ENCODE measurements at regions not wholly inside any gene's neighbourhood (a gene's known extent, or its start where the extent isn't known, plus 50 kb on each side); places are given as distances from the start of the nearest gene placed in this dataset.

GRCh38 chr3:102599819-102600576, 165.2 kb downstream of the ZPLD1 start:
- no peak for DNase-seq (ENCODE audit: low read depth in 1 of 2, low spot score in 1 of 2)
- Histone ChIP-seq H3K4me3 (replicated peaks; ENCODE audit: insufficient read depth, low read length) (no peak overlapping the region), H3K27ac (replicated peaks) (no peak overlapping the region), H3K27me3 (ENCODE audit: insufficient read depth, poor library complexity, severe bottlenecking) (no peaks in the 10 kb centered on the region)
- no peak for TF ChIP-seq SPI1 (IDR thresholded peaks at IDR 0.05; ENCODE audit: borderline replicate concordance, low read depth)
- TF ChIP-seq REST (IDR thresholded peaks at IDR 0.05; ENCODE audit: insufficient replicate concordance, low read depth): no peak
- TF ChIP-seq POLR2AphosphoS5 (IDR thresholded peaks at IDR 0.05; ENCODE audit: low read depth): no peak
- no peak for TF ChIP-seq CTCF (IDR thresholded peaks at IDR 0.05; ENCODE audit: insufficient read depth, low read length)
- TF ChIP-seq GABPA (IDR thresholded peaks at IDR 0.05; ENCODE audit: low read depth): no peak

GRCh38 chr3:102605153-102605552, 170.3 kb downstream of the ZPLD1 start:
- no peak overlapping the region for H3K27ac ChIP-seq (replicated peaks)
- TF ChIP-seq REST (IDR thresholded peaks at IDR 0.05; ENCODE audit: insufficient replicate concordance, low read depth): no peak
- no peak for TF ChIP-seq SPI1 (IDR thresholded peaks at IDR 0.05; ENCODE audit: borderline replicate concordance, low read depth)
- TF ChIP-seq GABPA (IDR thresholded peaks at IDR 0.05; ENCODE audit: low read depth): no peak
- no peak for TF ChIP-seq POLR2AphosphoS5 (IDR thresholded peaks at IDR 0.05; ENCODE audit: low read depth)
- TF ChIP-seq CTCF (IDR thresholded peaks at IDR 0.05; ENCODE audit: insufficient read depth, low read length): no peak
- no peak overlapping the region for H3K4me3 ChIP-seq (replicated peaks; ENCODE audit: insufficient read depth, low read length)
- H3K27me3 ChIP-seq (ENCODE audit: insufficient read depth, poor library complexity, severe bottlenecking): no peaks in the 10 kb centered on the region
- no peak for DNase-seq (ENCODE audit: low read depth in 1 of 2, low spot score in 1 of 2)

- no peaks in the 10 kb centered on the region for H3K27me3 ChIP-seq (ENCODE audit: insufficient read depth, poor library complexity, severe bottlenecking)
- H3K4me3 ChIP-seq (replicated peaks; ENCODE audit: insufficient read depth, low read length): no peak overlapping the region
- no peak for TF ChIP-seq POLR2AphosphoS5 (IDR thresholded peaks at IDR 0.05; ENCODE audit: low read depth)
- no peak for TF ChIP-seq GABPA (IDR thresholded peaks at IDR 0.05; ENCODE audit: low read depth)
- TF ChIP-seq REST (IDR thresholded peaks at IDR 0.05; ENCODE audit: insufficient replicate concordance, low read depth): no peak
- no peak for TF ChIP-seq SPI1 (IDR thresholded peaks at IDR 0.05; ENCODE audit: borderline replicate concordance, low read depth)
- no peak for TF ChIP-seq CTCF (IDR thresholded peaks at IDR 0.05; ENCODE audit: insufficient read depth, low read length)
- DNase-seq (ENCODE audit: low read depth in 1 of 2, low spot score in 1 of 2): no peak
- no peak overlapping the region for H3K27ac ChIP-seq (replicated peaks)
Measured at GRCh38 chr3:102608875-102609274, 174.1 kb downstream of the ZPLD1 start.

Measured in HL-60 (cell line).